Amygdala (tissue), 56 donors: ENCODE measurements at regions not wholly inside any gene's neighbourhood (a gene's known extent, or its start where the extent isn't known, plus 50 kb on each side); places are given as distances from the start of the nearest gene placed in this dataset.

Experiments
- DNase-seq, 56 donors: peaks; one replicate each; lab custom pipeline; 2025; lab: John Stamatoyannopoulos, UW

DNA sequence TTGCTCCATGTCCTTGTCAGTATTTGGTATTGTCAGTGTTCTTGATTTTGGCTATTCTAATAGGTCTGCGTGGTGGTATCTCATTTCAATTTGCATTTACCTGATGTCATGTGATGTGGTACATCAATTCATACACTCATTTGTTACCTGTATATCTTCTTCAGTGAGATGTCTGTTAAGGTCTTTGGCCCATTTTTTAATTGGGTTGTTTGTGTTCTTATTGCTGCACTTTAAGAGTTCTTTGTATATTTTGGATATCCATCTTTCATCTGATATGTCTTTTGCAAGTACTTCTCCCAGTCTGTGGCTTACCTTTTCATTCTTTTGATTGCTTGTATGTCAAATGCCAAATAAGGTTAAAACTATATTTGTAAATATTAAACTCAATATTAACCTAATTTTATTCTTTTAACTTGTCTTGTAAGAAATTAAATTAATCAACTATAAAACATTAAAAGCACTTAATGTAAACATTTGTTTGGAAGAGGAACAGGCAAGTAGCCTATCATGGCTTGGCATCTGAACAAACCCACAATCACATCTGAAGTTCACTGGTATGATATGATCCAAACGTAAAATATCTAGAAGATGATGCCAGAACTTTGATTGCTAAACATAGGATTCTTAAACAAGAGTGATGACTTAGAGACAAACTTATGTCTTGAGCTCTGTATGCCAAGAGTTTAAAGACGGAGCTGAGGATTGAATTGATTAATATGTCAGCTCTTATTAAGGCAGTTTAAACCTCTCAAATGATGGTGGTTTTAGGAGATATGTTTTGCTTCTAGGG lies 587.3 kb downstream of the ANXA1 start:
- no peak for DNase-seq

DNA sequence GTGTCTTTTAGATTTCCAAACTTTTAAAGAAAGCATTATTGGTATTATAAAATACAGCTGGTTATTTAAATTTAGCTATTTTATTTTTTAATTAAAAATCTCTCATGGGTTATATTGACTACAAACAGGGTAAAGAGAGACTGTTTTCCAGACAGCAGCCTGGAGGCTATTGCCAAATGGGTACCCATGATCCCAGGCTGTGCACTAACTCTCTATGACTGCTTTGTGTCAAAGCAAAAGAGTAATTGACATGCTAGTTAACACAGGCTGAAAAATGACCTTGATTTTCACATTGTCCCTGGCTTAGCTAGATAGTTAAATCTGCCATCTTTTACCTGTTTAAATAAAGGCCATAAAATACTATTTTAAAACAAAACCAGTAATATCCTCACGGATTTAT lies 589.7 kb downstream of the ANXA1 start:
- DNase-seq = no peak

DNA sequence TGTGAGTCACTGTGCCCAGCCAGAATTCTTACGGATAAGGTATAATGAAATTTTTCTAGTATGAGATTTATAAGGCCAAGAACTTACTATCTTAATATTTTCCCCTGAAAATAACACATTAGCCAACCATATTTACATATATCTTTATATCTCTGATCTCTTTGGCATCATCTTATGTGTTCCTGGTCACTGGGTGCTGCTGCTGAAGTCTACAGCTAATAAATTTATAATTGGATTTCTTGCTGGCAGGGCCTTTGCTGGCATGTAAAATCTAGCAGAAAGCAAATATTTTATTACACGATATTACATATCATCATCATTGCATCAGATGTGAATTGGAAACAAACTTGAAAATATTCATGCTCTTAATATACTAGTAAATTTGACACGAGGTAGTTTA lies 590.7 kb downstream of the ANXA1 start:
- DNase-seq = no peak

DNA sequence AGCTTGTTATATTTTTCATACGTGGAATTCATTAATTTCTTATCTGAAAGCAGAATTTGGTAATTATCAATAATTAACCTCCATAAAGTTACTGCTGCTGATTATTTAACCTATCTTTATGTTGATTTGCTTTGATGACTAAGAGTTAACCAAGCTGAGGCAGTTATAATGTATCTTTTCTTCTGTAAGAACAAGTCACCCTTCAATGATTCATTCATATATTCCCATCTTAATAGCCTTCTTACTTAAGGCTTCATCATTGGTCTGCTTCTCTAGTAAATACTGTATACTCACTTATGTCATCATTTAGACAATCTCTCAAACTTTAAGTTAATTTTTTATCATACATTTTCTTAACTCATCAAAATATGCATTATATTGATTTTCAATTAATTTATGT lies 592.2 kb downstream of the ANXA1 start:
- DNase-seq = no peak

DNA sequence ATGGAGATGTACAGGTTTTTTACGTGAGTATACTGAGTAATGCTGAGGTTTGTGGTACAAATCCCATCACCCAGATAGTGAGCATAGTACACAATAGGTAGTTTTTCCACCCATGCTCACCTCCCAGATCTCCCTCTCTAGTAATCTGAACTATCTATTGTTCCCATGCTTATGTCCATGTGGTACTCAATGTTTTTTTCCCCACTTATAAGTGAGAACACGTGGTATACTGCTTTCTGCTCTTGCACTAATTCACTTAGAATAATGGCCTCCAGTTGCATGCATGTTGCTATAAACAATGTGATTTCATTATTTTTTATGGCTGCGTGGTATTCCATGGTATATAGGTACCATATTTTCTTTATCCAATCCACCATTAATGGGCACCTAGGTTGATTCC lies 593.9 kb downstream of the ANXA1 start:
- DNase-seq = no peak

DNA sequence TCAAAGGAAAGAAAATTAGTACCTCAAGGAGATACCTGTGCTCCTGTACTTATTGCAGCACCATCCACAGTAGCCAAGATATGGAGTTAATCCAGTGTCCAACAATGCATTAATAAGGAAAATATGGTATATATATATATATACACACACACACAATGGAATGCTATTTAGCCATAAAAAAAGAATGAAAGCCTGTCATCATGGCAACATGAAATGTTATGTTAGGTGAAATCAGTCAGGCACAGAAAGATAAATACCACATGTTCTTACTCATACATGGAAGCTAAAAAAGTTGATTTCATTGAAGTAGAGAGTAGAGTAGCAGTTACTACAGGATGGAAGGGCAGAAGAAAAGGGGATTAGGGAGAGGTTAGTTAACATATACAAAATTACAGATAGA lies 601.5 kb downstream of the ANXA1 start:
- no peak for DNase-seq

DNA sequence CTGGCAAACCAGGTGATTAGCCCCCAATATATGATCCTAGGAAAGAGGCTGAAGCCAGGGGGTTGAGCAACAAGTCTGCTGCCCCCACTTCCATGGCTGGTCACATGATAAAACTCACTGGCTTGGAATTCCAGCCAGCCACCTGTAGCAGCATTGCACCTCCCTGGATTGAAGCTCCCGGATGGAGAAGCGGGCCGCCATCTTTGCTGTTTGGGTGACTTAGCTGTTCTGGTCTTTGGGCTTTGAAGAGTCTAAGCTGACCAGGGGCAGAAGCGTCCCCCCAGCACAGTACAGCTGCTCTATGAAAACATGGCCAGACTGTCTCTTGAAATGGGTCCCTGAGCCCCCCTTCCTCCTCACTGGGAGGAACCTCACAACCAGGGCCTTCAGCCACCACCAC lies 610.2 kb downstream of the ANXA1 start:
- DNase-seq = no peak

DNA sequence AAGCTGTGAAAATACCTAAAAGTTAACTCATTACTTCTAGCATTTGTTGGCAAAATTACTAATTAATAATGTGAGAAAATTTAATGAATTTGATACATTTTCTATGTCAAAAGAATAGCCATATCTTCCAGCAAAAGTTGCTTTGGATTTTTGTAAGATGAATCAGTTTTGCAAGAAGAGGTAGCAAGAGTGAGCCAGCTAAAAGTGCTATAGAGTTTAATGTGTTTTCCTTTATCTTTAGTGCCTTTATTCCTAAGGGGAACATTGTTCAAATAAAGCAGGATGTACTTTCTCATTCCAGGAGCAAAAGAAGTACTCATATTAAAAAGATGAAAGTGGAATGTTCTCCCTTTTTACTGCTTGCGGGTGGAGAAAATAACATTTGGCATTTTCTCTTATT lies 622.2 kb downstream of the ANXA1 start:
- DNase-seq = no peak

DNA sequence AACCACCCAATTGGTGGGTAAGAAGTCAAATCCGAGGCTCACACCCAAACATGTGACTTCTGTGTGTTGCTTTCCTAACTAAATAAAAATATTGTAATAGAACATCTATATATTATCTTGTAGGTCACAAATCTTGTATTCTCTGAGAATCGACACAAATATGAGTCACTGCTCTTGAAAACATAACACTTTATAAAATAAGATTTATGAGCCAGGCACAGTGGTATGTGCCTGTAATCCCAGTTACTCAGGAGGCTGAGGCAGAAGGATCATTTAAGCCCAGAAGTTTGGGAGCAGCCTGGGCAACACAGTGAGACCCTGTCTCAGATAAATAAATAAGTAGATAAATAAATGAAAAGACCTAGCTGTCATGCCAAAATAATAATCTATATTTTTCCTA lies 624.1 kb downstream of the ANXA1 start:
- DNase-seq = no peak

DNA sequence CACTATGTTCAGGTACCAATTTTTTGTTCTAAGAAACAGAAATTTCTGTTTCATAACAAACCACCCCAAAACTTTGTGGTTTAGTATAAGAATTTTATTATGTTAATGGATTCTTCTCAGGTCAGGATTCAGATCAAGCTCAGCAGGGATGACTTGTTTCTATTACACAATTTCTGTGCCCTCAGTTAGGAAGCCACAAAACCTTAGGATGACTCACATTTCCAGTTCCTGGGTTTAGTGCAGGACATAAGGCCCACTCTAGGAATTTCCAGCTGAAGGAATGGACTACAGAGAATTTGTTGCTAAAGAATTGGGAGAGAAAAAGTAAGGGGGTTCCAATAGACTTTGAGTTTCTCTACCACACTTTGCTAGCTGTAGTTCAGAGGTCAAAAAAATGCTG lies 629.3 kb downstream of the ANXA1 start:
- DNase-seq = no peak

DNA sequence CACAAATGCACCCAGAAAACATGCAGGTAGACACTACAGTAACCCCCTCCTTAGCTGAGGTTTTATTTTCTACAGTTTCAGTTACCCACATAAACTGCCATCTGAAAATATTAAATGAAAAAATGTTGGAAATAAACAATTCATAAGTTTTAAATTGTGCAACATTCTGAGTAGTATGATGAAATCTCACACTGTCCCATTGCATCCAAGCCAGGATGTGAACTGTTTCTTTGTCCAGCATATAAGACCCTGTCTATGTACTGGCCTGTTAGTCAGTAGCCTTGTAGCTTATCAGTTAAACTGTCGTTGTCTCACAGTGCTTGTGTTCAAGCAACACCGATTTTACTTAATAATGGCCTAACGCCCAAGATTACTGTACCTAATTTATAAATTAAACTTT lies 630.5 kb downstream of the ANXA1 start:
- DNase-seq = no peak

DNA sequence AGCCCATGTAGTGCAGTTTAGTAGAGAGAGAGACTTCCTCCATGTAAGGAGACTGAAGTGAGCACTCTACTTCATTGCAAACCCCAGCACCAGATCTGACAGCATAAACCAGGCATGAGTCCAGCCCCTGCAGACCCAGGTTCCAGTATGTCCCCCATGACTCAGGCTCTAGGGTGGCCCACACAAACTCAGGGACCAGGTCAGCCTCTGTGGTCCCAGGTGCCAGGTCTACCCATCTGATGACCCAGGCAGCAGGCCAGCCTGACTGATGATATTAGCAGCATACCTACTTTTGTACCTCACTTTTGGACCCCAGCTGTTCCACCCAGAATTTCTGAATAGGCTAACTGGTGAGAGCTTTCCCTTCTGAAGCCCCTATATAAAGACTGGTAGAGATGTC lies 647.8 kb downstream of the ANXA1 start:
- no peak for DNase-seq

DNA sequence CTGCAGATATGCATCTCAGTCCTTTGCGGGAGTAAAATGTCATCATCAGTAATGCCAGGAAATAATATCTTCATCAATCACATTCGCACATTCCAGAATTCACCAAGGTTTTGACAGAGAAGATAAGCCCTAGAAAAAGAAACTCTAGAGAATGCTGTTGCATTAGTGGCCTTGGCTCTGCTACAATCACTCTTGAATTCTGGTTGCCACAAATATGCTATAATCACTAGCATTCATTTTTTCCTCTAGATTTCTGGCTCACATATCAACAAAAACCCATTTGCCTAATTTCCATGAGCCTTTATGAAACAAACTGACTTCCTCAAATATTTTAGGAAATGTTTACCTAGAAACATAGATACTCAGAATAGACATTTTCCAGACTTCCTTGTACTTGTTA lies 653.4 kb downstream of the ANXA1 start:
- DNase-seq = no peak

DNA sequence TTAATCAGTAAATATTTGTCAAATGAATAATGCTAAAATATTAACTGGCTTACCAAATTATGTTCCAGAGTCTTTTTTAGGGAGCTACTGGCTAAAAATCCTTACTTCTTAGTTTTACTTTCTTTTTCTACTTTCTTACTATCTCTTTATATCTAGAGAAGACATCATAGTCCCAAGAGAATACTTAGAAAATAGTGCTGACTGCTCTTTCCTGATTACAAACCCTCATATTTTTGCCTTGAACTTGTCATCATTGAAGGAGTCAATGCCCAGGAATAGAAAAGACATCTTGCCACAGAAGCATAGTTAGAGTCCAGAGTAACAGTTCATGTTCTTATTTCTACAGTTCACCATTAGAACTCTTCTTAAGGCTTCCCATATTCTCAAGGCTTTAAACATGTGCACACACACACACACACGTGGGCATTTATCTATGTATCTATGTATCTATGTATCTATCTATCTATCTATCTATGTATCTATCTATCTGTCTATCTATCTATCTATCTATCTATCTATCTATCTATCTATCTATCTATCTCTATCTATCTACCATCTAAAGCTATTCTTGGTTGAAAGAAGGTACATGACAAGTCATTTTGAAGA lies 654.3 kb downstream of the ANXA1 start:
- no peak for DNase-seq

DNA sequence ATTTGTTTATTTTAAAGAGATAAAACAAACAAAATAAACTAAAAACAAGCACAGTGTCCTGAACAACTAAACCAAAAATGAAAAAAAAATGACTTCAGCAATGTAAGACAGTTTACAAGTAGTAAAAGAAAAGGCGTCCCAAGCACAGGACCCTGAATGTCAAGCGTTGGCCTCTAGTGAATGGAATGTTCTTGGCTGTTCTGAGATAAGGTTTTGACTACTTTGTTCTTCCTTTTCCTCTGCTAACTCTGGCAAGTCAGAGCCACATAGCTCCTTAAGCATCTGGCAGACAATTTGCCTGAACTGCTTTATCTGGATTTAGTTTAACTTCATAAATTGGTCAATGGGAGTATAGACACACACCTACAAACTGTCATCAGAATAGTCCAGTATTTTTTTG lies 655.2 kb downstream of the ANXA1 start:
- no peak for DNase-seq

DNA sequence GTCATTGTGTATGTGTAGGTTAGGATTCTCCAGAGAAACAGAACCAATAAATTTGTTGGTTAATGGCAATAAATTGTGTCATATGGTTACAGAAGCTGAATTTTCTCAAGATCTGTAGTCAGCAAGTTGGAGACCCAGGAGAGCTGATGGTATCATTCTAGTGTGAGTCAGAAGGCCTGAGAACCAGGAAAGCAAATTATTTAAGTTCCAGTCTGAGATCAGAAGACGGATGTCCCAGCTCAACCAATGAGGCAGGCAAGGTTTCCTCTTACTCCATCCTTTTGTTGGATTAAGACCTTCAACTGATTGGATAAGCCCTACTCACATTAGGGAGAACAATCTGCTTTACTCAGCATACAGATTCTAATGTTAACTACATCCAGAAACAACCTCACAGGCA lies 656.3 kb downstream of the ANXA1 start:
- no peak for DNase-seq

DNA sequence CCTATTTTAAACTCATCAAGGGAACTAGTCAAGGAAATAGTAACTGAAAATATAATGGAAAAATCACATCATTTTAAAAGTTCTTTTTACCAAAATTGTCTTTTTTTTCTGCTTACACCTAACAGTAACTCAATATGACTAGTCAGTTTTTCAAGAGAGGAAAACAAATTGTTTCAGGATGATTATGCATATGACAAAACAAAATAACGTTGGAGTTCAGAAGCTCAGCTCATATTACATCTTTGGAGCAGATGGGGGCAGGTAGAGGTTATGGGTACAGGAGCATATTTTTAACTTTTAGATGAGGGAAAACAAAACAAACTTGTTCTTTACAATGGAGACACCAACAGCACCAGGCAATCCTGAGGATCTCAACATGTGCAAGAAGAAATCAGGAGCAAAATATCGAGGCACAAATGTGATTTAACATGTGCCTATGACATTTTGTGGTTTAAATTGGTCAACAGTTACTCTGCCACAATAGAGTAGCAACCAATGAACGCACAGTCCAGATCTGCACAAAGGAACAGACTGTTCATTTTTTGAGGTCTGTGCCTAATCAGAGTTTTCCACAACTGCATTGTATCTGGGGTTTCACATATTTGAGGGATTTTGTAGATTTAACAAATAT lies 659.0 kb downstream of the ANXA1 start:
- DNase-seq = no peak

DNA sequence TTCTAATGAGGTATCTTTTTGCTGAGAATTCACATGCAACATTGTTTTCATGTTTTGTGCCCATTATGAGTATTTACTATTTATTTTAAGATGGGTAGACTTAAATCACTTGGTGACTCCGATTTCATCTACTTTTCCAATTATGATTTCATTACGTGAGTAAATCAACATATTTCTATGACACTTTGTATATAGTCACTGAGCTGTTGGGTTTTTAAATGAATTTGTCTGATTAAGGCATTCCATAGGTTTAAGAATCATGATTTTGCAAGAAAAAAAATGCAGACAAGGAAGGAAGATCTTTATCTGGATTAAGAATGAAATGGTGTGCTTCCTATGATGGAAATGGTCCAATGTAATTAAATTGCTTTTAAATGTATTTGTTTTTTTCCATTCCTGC lies 661.9 kb downstream of the ANXA1 start:
- DNase-seq = no peak

DNA sequence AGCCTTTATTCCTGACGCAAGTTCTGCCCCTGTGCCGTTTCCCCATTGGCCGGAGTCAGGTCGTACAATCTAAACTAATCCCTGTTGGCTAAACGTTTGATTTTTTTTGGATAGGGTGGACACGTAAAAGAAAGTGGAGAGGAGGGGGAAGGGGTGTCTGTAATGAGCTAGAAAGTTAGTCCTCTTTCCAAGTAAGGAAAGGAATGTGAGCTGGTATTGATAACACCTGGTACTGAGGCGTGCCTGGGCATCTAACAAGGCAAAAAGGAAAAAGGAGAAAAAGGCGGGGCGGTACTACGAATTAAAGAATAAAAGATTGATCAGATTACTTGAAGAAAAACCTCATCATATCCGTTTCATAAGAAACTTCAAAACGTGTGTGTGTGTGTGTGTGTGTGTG lies 665.2 kb downstream of the ANXA1 start:
- DNase-seq = no peak

DNA sequence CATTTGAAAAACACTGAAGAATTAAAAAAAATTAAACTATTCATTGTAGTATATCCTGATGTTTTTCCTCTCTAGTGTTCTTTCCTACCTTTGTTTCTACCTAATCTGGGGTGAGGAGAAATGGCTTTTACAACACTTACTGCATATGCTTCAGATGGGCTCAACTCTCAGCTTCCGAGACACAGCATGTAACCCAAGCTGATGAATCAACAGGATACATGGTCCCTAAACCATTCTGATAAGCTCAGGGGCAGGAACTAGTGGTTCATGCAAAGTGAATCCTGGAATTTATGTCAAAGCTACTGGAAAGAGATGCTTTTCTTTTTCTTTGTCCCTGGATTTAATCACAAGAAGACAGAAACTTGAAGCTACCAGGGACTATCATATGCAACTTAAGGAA lies 672.5 kb upstream of the RORB start:
- no peak for DNase-seq

DNA sequence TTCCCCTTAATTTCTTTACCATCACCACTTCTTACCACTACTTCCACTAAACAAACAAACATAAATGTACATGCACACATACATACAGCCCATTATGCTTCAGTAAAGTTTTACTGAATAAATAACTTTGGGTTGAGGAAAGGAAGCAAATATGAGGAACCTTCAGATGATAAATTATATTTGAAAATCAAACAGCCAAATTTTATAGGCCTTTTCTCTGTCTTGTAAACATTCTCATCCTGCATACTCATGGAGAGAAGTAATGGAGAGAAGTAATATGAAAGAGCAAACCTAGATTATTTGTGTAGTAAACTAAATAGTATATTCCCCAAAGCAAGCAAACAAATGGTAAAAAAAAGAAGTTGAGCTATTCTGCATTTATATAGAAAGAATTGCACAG lies 658.3 kb upstream of the RORB start:
- DNase-seq = no peak

DNA sequence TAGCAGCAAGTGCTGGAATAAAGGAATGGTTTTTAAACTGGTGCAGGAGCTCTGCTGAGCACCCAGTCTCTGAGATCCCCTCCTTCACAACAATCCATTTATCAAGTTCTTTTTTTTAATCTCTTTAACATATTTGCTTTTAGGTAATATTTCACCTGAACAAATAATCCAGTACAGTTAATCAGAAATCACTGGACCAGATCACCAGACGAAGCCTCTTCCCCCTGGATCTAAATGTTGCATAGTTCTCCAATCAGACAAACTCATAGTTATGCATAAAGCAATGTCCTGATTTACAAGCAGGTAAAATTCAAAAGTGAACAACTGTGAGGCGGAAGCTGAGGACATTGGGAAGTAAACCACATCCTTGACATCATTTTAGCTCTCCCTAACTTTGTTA lies 657.7 kb upstream of the RORB start:
- no peak for DNase-seq
